Skeletal muscle tissue (tissue), 3 donors: ENCODE measurements at regions not wholly inside any gene's neighbourhood (a gene's known extent, or its start where the extent isn't known, plus 50 kb on each side); places are given as distances from the start of the nearest gene placed in this dataset.

Source experiments
- H3K27ac ChIP-seq: one replicate; pipeline ENCODE4 v1.7.0; 2013; ENCODE audit warnings: mild to moderate bottlenecking, low read depth, low read length, inconsistent platforms
- H3K27me3 ChIP-seq, 3 donors: one replicate each; pipeline ENCODE4 v1.7.0; 2013; ENCODE audit warnings: low read length in 3 of 3; ENCODE audit not compliant: control insufficient read depth in 3 of 3, insufficient read depth in 3 of 3
- H3K36me3 ChIP-seq, 3 donors: one replicate each; pipeline ENCODE4 v1.7.0; 2013; ENCODE audit warnings: low read length in 3 of 3; ENCODE audit not compliant: control insufficient read depth in 3 of 3, insufficient read depth in 3 of 3
- H3K4me1 ChIP-seq, 3 donors: one replicate each; pipeline ENCODE4 v1.7.0; 2013; ENCODE audit warnings: low read length in 3 of 3, mild to moderate bottlenecking in 3 of 3; ENCODE audit not compliant: control insufficient read depth in 3 of 3, insufficient read depth in 3 of 3
- H3K4me3 ChIP-seq, 3 donors: one replicate each; pipeline ENCODE4 v1.7.0; 2013; ENCODE audit warnings: low read length in 3 of 3
- H3K9ac ChIP-seq, 3 donors: one replicate each; pipeline ENCODE4 v1.7.0; 2013; ENCODE audit warnings: low read length in 3 of 3, mild to moderate bottlenecking in 3 of 3, moderate library complexity in 2 of 3, low read depth in 1 of 3
- H3K9me3 ChIP-seq, 3 donors: one replicate each; pipeline ENCODE4 v1.7.0; 2013; ENCODE audit warnings: low read length in 3 of 3; ENCODE audit not compliant: control insufficient read depth in 3 of 3
- donor health status: Osteomylitis.

- H3K36me3 ChIP-seq = no peaks in the 10 kb centered on the region
- peaks cover 3 to 7% (median 5%) of the 10 kb centered on the region in 3 donors for H3K4me1 ChIP-seq
- no peak overlapping the region for H3K4me3 ChIP-seq
- no peak overlapping the region for H3K9ac ChIP-seq
- no peak overlapping the region for H3K27ac ChIP-seq
- peaks cover 0 to 5% (median 0%) of the 10 kb centered on the region in 3 donors for H3K27me3 ChIP-seq
- H3K9me3 ChIP-seq = no peaks in the 10 kb centered on the region
Observed at GRCh38 chr4:183828839-183829238, 76.3 kb upstream of the STOX2 start.

GRCh38 chr4:183830438-183830985 lies 74.6 kb upstream of the STOX2 start:
- no peak overlapping the region for H3K27ac ChIP-seq
- no peaks in the 10 kb centered on the region for H3K36me3 ChIP-seq
- peaks cover 3 to 7% (median 5%) of the 10 kb centered on the region in 3 donors for H3K4me1 ChIP-seq

GRCh38 chr4:183831026-183831446 lies 74.1 kb upstream of the STOX2 start:
- no peaks in the 10 kb centered on the region for H3K36me3 ChIP-seq
- no peak overlapping the region for H3K27ac ChIP-seq
- H3K9ac ChIP-seq = no peak overlapping the region
- no peaks in the 10 kb centered on the region for H3K27me3 ChIP-seq
- no peak overlapping the region for H3K4me3 ChIP-seq
- peaks cover 3 to 7% (median 5%) of the 10 kb centered on the region in 3 donors for H3K4me1 ChIP-seq
- H3K9me3 ChIP-seq = no peaks in the 10 kb centered on the region

More at GRCh38 chr4:183830438-183830985, 74.6 kb upstream of the STOX2 start:
- Histone ChIP-seq H3K9me3 (no peaks in the 10 kb centered on the region), H3K9ac (no peak overlapping the region), H3K27me3 (no peaks in the 10 kb centered on the region), H3K4me3 (no peak overlapping the region)

GRCh38 chr4:183831683-183832082 lies 73.4 kb upstream of the STOX2 start:
- no peaks in the 10 kb centered on the region for H3K9me3 ChIP-seq
- no peak overlapping the region for H3K4me3 ChIP-seq
- no peaks in the 10 kb centered on the region for H3K27me3 ChIP-seq
- H3K4me1 ChIP-seq = peaks cover 3 to 7% (median 5%) of the 10 kb centered on the region in 3 donors
- H3K27ac ChIP-seq = no peak overlapping the region
- no peak overlapping the region for H3K9ac ChIP-seq
- no peaks in the 10 kb centered on the region for H3K36me3 ChIP-seq

- Histone ChIP-seq H3K9me3 (no peaks in the 10 kb centered on the region), H3K4me3 (no peak overlapping the region), H3K36me3 (no peaks in the 10 kb centered on the region), H3K27me3 (no peaks in the 10 kb centered on the region), H3K4me1 (peaks cover 3 to 7% (median 5%) of the 10 kb centered on the region in 3 donors), H3K9ac (no peak overlapping the region), H3K27ac (no peak overlapping the region)
Observed at GRCh38 chr4:183832776-183833450, 72.2 kb upstream of the STOX2 start.

- no peak overlapping the region for H3K9ac ChIP-seq
- H3K4me1 ChIP-seq = peaks cover 0 to 4% (median 3%) of the 10 kb centered on the region in 3 donors
- H3K9me3 ChIP-seq = no peaks in the 10 kb centered on the region
- no peak overlapping the region for H3K4me3 ChIP-seq
- H3K27ac ChIP-seq = no peak overlapping the region
- H3K27me3 ChIP-seq = no peaks in the 10 kb centered on the region
- H3K36me3 ChIP-seq = no peaks in the 10 kb centered on the region
Observed at GRCh38 chr4:183834252-183834651, 70.9 kb upstream of the STOX2 start.

- no peaks in the 10 kb centered on the region for H3K36me3 ChIP-seq
- no peaks in the 10 kb centered on the region for H3K4me1 ChIP-seq
- H3K9me3 ChIP-seq = no peaks in the 10 kb centered on the region
- no peak overlapping the region for H3K9ac ChIP-seq
- H3K27me3 ChIP-seq = no peaks in the 10 kb centered on the region
- H3K27ac ChIP-seq = no peak overlapping the region
- H3K4me3 ChIP-seq = no peak overlapping the region
Observed at GRCh38 chr4:183837222-183837621, 67.9 kb upstream of the STOX2 start.

GRCh38 chr4:183838987-183839712 lies 66.0 kb upstream of the STOX2 start:
- Histone ChIP-seq H3K27me3 (no peaks in the 10 kb centered on the region), H3K9ac (no peak overlapping the region), H3K4me3 (no peak overlapping the region), H3K36me3 (no peaks in the 10 kb centered on the region), H3K4me1 (no peaks in the 10 kb centered on the region), H3K9me3 (no peaks in the 10 kb centered on the region), H3K27ac (no peak overlapping the region)

GRCh38 chr4:183840311-183840710 lies 64.8 kb upstream of the STOX2 start:
- Histone ChIP-seq H3K4me1 (no peaks in the 10 kb centered on the region), H3K27me3 (no peaks in the 10 kb centered on the region), H3K9ac (no peak overlapping the region), H3K27ac (no peak overlapping the region), H3K36me3 (no peaks in the 10 kb centered on the region), H3K9me3 (no peaks in the 10 kb centered on the region), H3K4me3 (no peak overlapping the region)

- Histone ChIP-seq H3K9me3 (no peaks in the 10 kb centered on the region), H3K4me3 (no peak overlapping the region), H3K27me3 (no peaks in the 10 kb centered on the region), H3K27ac (no peak overlapping the region), H3K9ac (no peak overlapping the region), H3K4me1 (no peaks in the 10 kb centered on the region), H3K36me3 (no peaks in the 10 kb centered on the region)
Observed at GRCh38 chr4:183841001-183841400, 64.1 kb upstream of the STOX2 start.
